ENCODE measurements at regions not wholly inside any gene's neighbourhood (a gene's known extent, or its start where the extent isn't known, plus 50 kb on each side); places are given as distances from the start of the nearest gene placed in this dataset.

GRCh38 chr1:56413671-56414199 lies 165.6 kb downstream of the PLPP3 start:
- no peak for TF ChIP-seq POLR2A (IDR thresholded peaks at IDR 0.05)
- TF ChIP-seq CTCF (IDR thresholded peaks at IDR 0.05) = no peak

Measured in testis (tissue), 2 donors.